ENCODE measurements at regions not wholly inside any gene's neighbourhood (a gene's known extent, or its start where the extent isn't known, plus 50 kb on each side); places are given as distances from the start of the nearest gene placed in this dataset.
A peak's percentile ranks its signal among the peaks of the same experiment; 100 is the strongest.
"Not testable (repeated sequence)": the region's sequence is repeated elsewhere in the genome, so short reads cannot be mapped to it uniquely, and the experiment has no call there.

DNA sequence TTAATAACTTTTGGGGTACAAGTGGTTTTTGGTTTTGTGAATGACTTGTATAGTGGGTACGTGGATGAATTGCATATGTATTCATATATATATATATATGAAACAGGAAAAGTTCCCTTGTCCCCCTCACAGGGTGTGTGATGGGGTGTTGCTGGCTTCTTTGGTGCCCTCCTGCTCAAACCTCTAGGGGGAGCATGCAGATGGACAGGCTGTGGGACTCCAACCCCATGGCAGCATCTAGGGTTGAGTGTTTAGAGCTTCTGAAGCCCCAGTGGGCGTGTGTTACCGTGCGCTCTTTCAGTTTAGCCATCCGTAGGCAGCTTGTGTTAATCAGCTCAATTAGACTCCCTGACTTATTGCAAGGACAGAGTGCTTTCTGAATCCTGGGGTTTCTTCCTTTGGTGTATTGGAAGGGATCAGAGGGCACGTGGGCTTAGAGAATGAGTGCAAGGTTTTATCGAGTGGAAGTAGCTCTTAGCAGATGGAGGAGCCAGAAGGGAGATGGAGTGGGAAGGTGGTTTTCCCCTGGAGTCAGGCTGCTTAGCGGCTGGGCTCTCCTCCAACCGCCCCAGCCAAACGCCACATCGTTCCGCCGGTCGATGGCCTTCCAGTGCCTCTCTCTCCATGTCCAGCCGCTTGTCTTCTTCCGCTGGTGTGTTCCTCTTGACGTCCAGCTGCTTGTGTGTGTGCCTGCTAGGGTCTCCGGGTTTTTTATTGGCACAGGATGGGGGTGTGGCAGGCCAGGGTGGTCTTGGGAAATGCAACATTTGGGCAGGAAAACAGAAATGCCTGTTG, 674.4 kb upstream of the LCORL start:
- TF ChIP-seq, protein P1, sequence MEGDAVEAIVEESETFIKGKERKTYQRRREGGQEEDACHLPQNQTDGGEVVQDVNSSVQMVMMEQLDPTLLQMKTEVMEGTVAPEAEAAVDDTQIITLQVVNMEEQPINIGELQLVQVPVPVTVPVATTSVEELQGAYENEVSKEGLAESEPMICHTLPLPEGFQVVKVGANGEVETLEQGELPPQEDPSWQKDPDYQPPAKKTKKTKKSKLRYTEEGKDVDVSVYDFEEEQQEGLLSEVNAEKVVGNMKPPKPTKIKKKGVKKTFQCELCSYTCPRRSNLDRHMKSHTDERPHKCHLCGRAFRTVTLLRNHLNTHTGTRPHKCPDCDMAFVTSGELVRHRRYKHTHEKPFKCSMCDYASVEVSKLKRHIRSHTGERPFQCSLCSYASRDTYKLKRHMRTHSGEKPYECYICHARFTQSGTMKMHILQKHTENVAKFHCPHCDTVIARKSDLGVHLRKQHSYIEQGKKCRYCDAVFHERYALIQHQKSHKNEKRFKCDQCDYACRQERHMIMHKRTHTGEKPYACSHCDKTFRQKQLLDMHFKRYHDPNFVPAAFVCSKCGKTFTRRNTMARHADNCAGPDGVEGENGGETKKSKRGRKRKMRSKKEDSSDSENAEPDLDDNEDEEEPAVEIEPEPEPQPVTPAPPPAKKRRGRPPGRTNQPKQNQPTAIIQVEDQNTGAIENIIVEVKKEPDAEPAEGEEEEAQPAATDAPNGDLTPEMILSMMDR (conservative IDR thresholded peaks at IDR 0.05; ENCODE audit: low read depth, low read length) = peak; percentile 55
- no peak overlapping the region for H3K4me3 ChIP-seq (ENCODE audit: low read depth, low read length)
- DNase-seq (ENCODE audit: low read depth) = no peak

DNA sequence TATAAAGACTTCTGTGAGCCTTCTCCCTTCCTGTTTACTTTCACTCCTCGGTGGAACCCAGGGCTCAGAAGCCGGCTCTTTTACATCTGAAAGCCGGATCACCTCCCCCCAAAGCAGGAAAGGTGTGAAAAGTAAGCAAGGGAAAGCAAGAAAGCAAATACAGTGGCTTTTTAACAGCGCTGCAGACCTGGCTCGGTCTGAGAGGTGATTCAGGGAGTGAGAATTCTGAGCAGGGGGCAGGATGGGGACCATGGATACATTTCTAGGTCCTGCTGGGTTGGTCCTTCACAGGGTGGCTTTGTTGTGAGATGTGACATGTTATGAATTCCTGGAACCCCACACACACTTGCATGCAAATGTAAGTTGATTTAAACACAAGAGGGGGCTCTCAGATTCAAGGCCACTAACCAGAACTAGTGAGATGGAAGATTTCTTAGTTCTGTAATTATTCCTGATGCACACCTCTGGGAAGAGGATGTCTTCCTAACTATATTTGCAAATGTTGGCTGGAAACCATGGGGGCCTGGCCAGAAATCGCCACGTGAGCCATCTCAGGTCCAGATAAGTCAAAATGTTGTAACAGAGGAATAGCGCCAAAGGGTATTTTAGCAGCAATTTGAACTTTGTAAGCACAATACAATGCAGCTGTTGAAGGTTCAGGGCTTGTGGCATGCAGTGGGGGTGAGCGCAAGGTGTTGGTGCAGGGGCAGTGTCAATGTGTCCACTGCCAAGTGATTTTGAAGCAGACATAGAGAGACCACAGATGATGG, 670.1 kb upstream of the LCORL start:
- TF ChIP-seq, protein P1 (conservative IDR thresholded peaks at IDR 0.05; ENCODE audit: low read depth, low read length) = peak; percentile 18
- no peak for DNase-seq (ENCODE audit: low read depth)
- H3K4me3 ChIP-seq (ENCODE audit: low read depth, low read length) = no peak overlapping the region

DNA sequence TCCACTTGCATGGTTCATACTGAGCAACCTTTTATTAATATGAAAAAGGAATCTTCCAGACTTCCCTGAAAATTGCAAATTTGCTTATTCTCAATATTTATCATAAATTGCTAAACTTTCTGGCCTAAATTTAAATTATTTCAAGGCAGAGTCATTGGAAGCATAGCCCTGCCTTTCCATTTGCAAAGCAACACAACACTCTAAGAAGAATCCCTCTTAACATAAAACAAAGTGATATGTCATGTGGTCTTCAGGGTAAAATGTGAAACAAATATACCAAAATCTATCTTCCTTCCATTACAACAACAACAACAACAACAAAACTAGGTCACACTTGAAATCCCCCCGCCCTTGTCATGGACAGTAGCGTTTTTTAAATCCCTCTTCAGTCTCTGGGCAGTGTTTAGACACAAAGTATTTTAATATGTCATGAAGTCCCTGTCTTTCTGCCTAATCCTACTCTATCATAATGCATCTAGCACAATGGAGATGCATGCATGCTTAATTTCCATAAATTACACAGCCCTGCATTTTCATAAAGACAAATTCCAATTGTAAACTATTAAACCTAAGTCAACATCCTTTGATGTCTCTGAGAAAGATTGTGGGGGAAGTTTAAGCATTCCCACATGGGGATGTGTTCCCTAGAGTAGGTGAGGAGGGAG, 668.9 kb upstream of the LCORL start:
- no peak for DNase-seq (ENCODE audit: low read depth)
- TF ChIP-seq, protein P1 (conservative IDR thresholded peaks at IDR 0.05; ENCODE audit: low read depth, low read length) = no peak
- H3K4me3 ChIP-seq (ENCODE audit: low read depth, low read length) = no peak overlapping the region

DNA sequence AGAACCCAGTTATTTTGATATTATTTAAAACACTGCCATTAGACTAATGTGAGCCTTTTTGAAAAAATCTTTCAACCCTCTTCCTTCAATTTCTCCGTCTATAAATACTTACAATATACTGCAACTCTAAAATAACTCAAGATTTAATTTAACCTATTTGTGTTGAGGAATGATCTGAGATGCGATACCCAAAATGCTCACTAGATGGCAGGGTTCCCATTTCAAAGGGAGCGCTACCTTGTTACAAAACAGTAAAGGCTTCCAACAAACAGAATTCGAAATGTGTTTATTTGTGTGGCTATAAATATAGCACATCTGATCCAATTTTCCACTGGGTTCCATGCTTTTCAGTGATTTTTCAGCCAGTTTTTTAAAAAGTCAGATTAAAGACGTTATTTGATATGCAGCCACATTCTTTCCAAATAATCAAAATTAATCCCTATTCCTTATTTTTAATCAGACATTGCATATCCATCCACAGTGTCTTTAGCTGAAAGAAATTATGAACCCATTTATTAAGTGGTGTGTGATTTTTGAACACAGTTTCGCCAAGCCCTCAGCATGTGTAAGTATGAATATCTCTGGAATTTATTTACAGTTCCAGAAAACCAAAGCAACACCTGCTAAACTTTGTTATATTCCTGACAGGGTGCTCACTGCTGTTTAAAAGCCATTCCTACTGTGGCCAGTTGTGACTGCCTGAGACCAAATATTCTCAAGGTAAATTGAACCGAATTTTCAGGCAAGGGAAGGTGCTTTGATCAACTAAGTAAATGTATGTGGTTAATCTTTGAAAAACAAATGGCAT, 668.0 kb upstream of the LCORL start:
- H3K4me3 ChIP-seq (ENCODE audit: low read depth, low read length) = no peak overlapping the region
- TF ChIP-seq, protein P1 (conservative IDR thresholded peaks at IDR 0.05; ENCODE audit: low read depth, low read length) = peak; percentile 92
- DNase-seq (ENCODE audit: low read depth) = no peak

DNA sequence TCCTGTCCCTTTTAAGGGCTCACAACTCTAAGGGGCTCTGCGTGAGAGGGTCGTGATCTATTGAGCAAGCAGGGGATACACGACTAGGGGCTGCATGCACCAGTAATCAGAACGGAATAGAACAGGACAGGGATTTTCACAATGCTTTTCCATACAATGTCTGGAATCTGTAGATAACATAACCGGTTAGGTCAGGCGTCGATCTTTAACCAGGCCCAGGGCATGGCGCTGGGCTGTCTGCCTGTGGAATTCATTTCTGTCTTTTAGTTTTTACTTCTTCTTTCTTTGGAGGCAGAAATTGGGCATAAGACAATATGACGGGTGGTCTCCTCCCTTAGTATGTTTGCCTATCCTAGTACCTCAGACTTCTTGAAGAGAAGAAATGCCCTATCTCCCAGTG, 666.8 kb upstream of the LCORL start:
- H3K4me3 ChIP-seq (ENCODE audit: low read depth, low read length); DNase-seq (ENCODE audit: low read depth): not testable (repeated sequence)

DNA sequence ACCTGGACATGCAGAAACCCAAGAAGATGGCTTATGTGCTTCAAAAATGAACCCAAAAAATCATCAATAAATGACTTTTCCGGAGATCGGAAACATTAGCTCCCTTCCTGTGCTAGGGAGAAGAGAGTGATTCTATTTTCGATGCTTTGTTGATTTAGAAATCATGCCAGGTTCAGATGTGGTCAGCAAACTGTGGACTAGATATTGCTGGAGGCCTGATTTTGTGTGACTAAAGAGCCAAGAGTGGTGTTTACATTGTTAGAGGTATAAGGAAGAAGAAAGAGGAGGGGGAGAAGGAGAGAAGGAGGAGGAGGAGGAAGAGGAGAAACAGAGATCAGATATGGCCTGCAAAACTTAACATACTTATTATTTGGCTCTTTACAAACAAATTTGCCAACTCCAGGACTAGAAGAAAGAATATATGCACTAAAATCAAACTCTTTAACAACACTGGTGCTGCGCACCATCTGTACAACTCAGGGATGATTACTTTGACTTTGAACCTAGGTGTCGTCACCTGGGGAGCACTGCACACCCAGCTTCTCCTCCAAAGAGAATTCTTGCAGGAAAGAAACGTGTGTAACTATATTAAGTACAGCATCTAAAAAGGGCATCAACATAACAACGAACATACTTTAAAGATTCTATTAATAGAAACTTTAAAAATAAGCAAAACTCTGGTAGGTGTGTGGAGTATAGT, 664.9 kb upstream of the LCORL start:
- TF ChIP-seq, protein P1 (conservative IDR thresholded peaks at IDR 0.05; ENCODE audit: low read depth, low read length) = no peak
- no peak overlapping the region for H3K4me3 ChIP-seq (ENCODE audit: low read depth, low read length)
- DNase-seq (ENCODE audit: low read depth) = no peak
